HK-2 (cell line): ENCODE measurements at regions not wholly inside any gene's neighbourhood (a gene's known extent, or its start where the extent isn't known, plus 50 kb on each side); places are given as distances from the start of the nearest gene placed in this dataset.
"Not testable (repeated sequence)": the region's sequence is repeated elsewhere in the genome, so short reads cannot be mapped to it uniquely, and the experiment has no call there.

Experiments used
- DNase-seq: peaks from one replicate; pipeline ENCODE4 v3.0.0-alpha.2; 2018; ENCODE audit not compliant: unreplicated experiment

DNA sequence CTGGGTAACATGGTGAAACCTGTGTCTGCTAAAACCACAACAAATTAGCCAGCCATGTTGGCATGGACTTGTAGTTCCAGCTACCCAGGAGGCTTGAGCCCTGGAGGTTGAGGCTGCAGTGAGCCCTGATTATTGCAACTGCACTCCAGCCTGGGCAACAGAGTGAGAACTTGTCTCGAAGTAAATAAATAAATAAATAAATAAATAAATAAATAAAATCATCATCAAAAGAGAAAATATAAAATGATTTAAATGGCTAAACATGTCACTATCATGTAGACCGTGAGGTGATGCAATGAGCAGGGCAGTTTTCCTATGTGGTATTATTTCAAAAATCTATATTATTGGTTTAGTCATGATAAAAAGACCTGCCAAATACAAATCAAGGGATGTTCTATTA lies 2074.3 kb downstream of the PCDH9 start:
- no peak for DNase-seq

- DNase-seq: no peak
These were observed 2075.3 kb downstream of the PCDH9 start for GRCh38 chr13:65154661-65155447.

DNA sequence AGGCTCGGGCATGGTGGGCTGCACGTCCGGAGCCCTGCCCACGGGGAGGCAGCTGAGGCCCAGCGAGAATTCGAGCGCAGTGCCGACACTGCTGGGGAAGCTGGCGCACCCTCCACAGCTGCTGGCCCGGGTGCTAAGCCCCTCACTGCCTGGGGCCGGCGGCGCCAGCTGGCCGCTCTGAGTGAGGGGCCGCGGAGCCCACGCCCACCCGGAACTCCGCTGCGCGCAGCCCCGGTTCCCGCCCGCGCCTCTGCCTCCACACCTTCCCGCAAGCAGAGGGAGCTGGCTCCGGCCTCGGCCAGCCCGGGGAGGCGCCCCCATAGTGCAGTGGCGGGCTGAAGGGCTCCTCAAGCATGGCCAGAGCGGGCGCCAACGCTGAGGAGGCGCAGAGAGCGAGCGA lies 2080.4 kb downstream of the PCDH9 start:
- no peak for DNase-seq

DNA sequence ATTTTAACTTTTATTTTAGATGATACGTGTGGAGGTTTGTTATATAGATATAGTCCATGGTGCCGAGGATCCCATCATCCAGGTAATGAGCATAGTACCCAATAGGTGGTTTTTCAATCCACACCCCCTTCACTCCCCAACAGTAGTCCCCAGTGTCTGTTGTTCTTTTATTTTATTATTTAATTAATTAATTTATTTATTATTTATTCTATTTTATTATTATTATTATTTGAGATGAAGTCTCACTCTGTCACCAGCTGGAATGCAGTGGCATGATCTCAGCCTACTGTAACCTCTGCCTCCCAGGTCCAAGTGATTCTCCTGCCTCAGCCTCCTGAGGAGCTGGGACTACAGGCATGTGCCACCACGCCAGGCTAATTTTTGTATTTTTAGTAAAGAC lies 2086.2 kb downstream of the PCDH9 start:
- no peak for DNase-seq

DNA sequence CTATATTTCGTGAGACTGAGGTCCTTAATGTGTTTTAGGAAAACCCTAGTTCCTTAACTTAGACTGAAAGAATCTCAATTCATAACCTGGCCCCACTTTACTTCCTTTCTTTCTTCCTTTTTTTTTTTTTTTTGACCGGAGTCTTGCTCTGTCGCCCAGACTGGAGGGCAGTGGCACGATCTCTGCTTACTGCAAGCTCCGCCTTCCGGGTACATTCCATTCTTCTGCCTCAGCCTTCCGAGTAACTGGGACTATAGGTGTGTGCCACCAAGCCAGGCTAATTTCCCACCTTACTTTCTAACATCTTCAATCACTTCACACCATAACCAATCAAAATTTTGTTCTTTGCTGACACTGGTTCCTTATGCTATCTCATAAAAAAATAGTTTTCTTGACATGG lies 2097.0 kb downstream of the PCDH9 start:
- DNase-seq: peak; percentile 14

DNA sequence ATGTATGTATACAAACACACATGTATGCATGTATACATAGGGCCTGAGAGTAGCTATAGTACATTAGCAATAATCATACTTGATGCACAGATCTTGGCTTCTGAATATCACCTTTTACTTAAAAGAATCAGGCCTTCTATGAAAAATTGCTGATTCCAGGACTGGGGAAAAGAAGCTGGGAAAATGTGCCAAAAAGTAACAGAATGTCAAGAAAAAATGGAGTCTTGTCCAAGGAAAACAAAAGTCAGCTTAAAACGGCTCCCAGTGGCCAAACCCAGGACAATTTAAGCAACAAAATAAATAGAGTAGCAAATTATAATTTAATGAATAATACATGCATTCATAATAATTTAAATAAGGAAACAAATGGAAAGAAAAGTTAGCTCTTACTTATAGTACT lies 2104.9 kb downstream of the PCDH9 start:
- no peak for DNase-seq

DNA sequence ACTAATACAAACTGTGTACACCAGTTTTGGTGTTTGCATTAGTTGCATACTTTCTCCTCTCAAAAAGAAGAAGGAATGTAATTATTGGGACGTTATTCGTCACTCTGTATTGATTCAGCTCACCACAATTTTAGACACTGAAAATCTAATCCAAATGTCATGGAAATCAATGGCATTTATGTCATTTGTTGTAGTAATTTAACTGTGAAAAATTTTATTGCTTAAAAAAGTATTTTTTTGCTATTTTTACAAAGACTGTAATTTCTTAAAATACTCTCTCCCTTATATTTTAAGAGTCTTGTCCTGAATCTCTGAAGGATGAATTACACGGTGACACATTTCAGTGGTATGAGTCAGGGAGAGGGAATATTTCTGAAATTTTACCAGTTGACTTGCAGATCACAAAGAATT lies 2117.6 kb downstream of the PCDH9 start:
- no peak for DNase-seq

DNA sequence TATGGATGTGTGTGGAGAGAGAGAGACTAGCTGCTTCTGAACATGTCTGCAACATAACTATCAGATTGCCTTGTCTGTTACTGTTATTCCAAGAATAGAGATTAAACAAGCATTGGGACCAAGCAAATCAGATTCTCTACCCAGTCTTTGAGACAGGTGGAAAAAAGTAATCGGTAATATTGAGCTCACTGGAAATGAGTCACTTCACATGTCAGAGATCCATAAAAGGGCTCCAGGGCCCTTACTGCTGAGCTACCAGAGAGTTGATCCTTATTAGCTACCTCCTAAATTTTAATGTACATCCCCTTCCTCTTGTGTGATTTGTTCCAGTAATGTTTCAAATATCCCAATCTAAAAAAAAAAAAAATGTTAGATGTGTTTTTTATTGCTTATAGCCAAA lies 2118.0 kb downstream of the PCDH9 start:
- no peak for DNase-seq

- no peak for DNase-seq
These were observed 2118.9 kb downstream of the PCDH9 start for GRCh38 chr13:65111223-65111622.

DNA sequence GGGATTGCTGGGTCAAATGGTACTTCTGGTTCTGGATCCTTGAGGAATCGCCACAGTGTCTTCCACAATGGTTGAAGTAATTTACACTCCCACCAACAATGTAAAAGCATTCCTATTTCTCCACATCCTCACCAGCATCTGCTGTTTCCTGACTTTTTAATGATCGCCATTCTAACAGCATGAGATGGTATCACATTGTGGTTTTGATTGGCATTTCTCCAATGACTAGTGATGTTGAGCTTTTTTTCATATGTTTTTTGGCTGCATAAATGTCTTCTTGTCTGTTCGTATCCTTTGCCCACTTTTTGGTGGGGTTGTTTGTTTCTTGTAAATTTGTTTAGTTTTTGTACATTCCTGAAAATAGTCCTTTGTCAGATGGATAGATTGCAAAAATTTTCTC lies 2125.7 kb downstream of the PCDH9 start:
- not testable (repeated sequence) for DNase-seq

DNA sequence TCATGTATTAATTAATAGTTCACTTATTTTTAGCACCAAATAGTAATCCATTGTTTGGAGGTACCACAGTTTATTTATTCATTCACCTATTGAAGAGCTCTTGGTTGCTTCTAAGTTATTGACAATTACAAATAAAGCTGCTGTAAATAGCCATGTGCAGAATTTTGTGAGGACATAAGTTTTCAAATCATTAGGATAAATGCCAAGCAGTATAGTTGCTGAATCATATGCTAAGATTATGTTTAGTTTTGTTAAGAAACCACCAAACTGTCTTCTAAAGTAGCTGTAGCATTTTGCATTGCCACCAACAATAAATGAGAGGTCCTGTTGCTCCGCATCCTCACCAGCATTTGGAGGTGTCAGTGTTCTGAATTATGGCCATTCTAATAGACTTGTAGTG lies 2126.8 kb downstream of the PCDH9 start:
- no peak for DNase-seq

DNA sequence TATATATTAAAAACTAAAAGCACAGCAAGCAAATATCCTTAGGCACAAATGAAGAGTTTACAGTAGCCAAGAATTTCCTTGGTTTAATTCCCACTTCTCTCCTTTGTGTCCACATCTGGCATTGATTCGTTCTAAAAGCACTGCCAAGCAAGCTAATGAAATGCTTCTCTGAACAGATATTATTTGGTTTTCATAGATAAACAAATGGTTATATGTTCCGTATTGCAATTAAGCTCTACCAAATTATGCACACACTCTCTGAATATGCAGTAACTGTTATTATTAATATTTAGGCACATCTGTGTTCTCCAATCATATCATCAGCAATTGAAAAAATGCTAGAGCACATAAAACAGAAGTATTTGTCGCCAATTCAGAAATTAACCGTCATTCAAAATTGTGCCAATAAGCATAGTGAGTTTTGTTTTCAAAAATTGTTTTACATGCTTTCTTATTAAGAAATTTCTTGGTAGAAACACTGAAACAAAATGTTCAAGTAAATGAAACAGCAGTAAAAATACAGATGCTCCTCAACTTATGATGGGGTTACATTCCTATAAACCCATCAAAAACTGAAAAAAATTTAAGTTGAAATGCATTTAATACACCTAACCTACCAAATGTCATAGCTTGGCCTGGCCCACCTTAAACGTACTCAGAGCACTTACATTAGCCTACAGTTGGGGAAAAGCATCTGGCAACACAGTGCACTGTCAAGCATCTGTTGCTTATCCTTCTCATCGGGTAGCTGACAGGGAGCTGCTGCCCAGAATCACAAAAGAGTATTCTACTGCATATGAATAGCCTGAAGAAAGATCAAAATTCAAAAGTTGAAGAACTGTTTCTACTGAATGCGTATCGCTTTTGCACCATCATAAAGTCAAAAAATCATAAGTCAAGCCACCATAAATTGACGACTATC lies 2134.7 kb downstream of the PCDH9 start:
- no peak for DNase-seq

DNA sequence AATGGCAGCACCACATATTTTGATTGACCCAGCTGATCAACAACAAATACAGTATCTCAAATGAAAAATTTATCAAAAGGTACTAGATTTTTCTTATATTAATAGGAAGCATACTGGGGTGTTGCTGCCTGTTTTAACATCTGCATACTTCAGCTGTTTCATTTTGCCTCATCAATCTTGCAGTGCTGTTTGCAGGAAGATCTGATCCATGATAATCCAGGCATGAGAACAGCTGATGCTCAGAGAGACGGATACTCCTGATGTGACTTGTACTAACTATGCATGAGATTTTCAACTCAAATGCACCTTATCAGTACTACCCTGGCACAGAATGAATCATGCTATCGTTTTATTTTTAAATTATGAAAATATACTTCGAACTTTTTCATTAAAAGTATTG lies 2136.8 kb downstream of the PCDH9 start:
- DNase-seq: no peak

GRCh38 chr13:65091031-65091430 lies 2139.1 kb downstream of the PCDH9 start:
- DNase-seq: no peak

GRCh38 chr13:65090186-65090585 lies 2139.9 kb downstream of the PCDH9 start:
- DNase-seq: no peak

DNA sequence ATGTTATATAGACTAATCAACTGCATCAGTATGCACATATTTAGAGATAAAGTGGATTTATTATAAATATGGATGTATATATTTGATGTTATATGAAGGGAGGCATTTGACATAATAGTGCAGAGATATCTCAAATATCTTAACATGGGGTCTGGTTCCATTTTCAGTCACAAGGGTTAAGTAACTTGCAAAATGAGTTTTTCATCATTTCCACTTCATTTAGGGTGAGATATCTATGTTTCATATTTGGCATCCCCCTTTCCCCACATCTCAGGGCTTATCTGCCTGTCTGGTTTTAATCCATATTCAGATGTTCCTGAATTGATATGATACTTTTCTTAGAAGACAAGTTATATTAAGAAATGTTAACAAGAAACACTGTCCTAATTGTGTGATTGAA lies 2141.2 kb downstream of the PCDH9 start:
- no peak for DNase-seq

- no peak for DNase-seq
These were observed 2144.2 kb downstream of the PCDH9 start for GRCh38 chr13:65085977-65086376.

GRCh38 chr13:65074248-65074647 lies 2155.9 kb downstream of the PCDH9 start:
- no peak for DNase-seq

DNA sequence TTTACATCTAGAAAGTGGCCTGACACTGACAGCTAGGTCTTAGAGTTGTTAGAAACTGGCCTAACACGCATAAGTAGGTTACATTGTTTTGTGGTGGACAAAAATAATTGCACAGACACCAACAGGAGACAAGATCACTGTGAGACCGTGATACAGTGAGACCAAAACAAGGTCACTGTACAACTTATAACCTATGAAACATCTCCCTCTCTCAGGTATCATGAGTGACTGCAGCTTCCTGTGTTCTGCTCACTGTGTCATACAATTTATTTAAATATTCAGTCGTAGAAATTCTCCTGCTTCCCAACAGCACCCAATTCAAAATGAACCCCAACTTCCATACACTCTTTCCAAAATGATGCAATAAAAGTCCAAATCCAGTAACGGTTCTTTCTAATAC lies 2165.2 kb downstream of the PCDH9 start:
- DNase-seq: no peak

DNA sequence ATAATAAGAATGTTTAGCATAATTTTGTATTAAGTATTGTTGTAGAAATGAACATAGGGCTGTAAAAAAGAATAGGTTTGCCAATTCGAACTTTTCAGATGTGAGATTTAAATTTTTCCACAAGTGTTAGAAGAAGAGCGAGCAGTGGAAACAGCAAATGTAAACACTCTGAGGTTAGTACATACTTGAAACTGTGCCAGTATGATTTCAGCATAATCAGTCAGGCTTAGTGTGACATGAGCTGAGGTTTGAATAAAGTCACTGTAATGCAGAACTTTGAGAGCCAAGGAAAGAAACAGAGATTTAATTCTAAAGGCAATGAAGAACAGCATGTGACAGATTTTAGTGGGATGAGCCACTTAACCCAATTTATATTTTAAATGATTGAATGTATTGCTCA lies 2166.4 kb downstream of the PCDH9 start:
- DNase-seq: no peak

- DNase-seq: no peak
These were observed 2172.2 kb downstream of the PCDH9 start for GRCh38 chr13:65057986-65058385.

DNA sequence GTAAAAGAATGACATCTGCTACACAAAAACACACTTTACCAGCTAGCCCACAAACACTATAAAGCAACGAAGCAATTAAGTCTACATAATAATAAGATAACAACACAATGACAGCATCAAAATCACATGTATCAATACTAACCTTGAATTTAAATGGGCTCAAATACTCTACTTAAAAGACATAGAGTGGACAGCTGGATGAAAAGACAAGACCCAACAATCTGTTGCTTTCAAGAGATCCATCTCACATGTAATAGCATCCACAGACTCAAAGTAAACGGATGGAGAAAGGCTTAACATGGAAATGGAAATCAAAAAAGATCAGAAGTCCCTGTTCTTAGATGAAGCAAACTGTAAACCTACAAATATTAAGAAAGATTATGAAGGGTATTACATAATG lies 2175.9 kb downstream of the PCDH9 start:
- DNase-seq: no peak

GRCh38 chr13:65036999-65037398 lies 2193.1 kb downstream of the PCDH9 start:
- no peak for DNase-seq
